GM19468 (cell line): ENCODE measurements at regions not wholly inside any gene's neighbourhood (a gene's known extent, or its start where the extent isn't known, plus 50 kb on each side); places are given as distances from the start of the nearest gene placed in this dataset.
A peak's percentile ranks its signal among the peaks of the same experiment; 100 is the strongest.
"Not testable (repeated sequence)": the region's sequence is repeated elsewhere in the genome, so short reads cannot be mapped to it uniquely, and the experiment has no call there.

Experiments
- ATAC-seq: cut with Tn5 transposase; IDR thresholded peaks from one replicate; pipeline ENCODE4 v1.9.1; 2021; ENCODE audit warnings: mild to moderate bottlenecking, moderate library complexity, moderate number of reproducible peaks; ENCODE audit not compliant: unreplicated experiment; ENCODE audit errors: extremely low read depth

DNA sequence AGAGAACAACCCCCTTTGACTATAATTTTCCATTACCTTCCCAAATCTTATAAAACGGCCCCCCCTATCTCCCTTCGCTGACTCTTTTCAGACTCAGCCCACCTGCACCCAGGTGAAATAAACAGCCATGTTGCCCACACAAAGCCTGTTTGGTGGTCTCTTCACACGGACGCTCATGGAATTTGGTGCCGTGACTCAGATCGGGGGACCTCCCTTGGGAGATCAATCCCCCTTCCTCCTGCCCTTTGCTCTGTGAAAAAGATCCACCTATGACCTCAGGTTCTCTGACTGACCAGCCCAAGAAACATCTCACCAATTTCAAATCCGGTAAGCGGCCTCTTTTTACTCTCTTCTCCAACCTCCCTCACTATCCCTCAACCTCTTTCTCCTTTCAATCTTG, 146.8 kb upstream of the TRIB2 start:
- ATAC-seq = not testable (repeated sequence)

DNA sequence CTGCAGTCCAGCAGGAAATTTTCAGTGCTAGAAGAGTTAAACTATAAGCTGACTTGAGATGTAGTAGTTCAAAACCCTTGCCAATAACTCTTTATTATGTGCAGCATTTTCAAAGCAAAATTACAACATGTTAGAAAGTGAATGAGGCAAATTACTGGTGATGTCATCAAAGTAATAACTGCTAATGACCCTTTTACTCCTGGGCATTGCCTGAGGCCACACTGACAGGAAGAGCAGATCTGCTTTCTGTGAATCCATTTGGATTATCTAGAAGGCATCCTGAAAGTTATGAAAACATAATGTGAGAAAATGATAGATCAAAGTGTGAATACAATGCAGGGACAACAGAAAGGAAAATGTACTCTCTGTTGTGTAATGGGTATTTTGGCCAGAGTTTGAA, 139.6 kb upstream of the TRIB2 start:
- no peak for ATAC-seq

- no peak for ATAC-seq
These were observed 139.0 kb upstream of the TRIB2 start for GRCh38 chr2:12577567-12578253.

DNA sequence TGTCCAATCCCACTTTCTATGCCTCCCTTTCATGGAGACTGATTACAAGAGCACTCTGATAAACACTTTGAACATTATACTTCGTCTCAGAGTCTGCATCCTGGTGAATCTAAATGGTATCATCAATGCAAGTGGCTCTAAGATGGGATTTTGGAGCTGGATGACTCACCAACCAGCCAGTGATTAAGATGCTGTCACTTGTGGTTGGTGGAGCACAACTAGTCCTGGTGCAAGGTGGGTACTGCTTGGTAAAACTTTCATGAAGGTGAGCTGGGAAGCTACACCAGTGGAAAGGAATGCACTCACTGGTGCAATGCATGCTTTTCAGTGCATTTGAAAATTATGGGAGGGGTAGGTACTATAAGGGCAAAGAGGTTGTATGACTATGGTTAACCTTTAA, 137.7 kb upstream of the TRIB2 start:
- no peak for ATAC-seq

DNA sequence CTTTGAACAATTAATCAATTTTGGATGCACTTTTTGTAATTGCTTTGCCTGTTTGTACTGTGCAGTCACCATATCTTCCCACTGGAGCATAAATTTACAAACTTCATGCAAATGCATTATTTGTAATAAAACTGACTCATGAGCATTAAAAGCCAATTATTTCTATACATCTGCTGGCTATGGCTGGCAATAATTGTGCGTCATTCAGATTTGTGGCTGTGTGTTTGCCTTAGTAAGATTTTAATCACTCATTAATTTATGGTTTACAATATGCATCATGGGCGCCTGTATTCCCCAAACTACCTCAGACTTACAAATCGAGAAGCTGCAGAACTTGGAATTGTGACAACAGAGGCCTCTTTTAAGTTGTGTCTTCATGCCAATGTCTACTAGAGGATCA, 132.4 kb upstream of the TRIB2 start:
- no peak for ATAC-seq

- ATAC-seq = no peak
These were observed 131.0 kb upstream of the TRIB2 start for GRCh38 chr2:12585784-12586183.

GRCh38 chr2:12587228-12587627, 129.5 kb upstream of the TRIB2 start:
- no peak for ATAC-seq

- ATAC-seq = peak; percentile 89
These were observed 128.8 kb upstream of the TRIB2 start for GRCh38 chr2:12587729-12588522.

DNA sequence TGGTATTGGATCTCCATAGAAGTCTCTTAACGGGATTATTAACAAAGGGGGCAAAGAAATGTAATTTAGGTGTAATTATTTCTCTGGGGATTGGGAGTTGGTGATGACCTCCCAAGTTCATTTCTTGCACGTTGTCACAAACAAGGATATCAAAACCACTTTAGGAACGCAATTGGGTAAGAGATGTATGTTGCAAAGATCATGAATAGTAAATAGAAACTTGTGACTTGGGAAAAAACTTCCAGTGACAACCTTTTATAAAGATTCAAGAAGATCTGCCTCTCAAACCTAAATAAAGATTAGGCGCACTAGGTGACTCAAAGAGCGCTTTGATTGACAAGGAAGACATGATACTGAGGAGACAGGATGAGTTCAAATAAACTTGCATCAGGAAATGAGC, 127.8 kb upstream of the TRIB2 start:
- ATAC-seq = no peak

GRCh38 chr2:12589802-12590320, 126.9 kb upstream of the TRIB2 start:
- ATAC-seq = no peak

DNA sequence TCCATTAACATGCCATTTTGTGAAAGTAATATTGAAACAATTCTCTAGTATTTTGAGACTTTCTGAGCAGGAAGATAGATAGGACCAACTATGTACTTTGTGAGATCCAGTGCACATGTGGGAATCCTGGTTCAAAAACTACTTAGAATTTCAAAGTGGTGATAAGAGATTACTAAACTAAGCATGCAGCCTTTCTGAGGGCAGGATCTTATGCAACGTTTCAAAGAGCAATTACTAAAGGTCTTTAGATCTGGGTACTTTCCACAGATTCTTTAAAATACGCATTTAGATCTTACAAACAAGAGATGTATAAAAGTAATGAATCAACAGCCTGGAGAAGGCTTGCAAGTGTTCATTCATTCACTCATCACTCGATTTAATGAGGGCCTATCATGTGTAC, 124.4 kb upstream of the TRIB2 start:
- no peak for ATAC-seq

DNA sequence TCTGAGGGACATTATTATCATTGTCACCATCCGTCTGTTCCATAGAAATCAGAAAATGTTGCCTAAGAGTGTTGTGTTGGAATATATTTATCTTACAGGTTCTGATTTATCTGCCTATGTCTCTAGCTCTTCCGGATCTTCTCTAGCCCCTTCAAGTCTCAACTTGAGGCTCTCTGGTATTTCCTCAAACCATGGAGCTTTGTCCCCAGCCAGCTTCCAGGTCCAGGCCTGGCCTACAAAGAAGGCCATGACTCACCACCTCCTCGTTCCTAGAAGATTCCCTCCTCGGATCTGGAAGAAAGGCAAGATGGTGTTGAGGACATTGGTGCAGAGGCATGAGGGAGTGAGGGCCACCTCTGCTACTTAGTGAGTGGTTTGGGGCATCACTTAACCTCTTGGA, 122.1 kb upstream of the TRIB2 start:
- no peak for ATAC-seq

GRCh38 chr2:12596771-12597170, 120.0 kb upstream of the TRIB2 start:
- ATAC-seq = no peak

DNA sequence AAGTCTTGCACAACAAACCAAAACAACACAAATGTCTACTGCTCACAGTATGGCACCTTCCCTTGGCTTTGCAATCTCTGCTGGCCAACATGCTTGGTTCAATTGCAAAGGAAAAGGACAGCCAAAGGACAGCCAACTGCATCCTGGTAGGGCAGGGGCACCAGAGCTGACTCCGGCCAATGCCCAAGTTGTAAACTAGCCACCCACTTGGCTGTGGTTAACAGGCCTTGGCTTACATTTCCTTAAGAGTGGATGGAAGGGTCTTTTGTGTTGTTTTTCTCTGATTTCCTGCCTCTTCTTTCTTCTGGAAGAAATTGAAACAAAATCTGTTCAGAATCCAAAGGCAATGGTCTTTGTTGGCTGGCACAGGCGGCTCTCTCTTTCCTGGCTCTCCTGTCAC, 119.1 kb upstream of the TRIB2 start:
- ATAC-seq = no peak

GRCh38 chr2:12602661-12603060, 114.1 kb upstream of the TRIB2 start:
- no peak for ATAC-seq

DNA sequence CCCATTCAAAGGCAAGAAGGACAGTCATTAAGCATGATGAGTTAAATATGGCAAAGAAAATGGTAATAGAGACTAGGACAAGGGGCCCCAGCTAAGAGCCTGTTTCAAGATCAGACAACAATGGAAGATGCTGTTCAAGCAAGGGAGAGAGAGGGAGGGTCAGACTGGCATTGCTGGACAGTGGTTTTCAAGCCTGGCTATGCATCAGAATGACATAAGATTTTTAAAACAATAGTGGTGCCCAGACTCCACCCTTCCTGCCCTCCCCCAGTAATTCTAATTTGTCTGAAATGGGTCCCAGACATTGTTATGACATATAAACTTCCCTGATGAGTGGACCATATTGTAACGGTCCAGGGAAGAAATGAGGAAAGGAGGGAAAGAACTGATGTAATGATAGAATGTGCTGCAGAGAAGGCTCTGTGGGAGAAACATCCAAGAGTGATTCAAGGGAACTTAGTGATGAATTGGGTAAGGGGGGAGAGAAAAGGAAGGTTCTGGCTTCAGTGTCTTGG, 112.9 kb upstream of the TRIB2 start:
- no peak for ATAC-seq

DNA sequence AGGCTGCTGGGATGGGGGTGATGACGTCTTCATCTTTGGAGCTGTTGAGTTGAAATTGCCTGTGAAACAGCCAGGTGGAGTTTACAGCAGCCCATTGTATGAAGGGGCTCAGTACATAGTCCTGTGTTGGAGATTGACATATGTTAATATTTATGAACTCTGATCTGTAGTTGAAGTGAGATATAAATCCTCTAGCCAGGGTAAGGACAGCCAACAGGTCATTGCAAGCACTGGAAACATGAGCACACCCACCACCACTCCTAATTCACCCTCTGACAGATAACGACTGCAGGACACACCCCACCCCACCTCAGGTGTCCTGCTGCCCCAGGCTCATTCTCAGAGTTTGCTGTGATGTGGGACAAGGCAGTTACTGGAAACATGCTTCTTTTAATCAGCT, 112.4 kb upstream of the TRIB2 start:
- no peak for ATAC-seq

DNA sequence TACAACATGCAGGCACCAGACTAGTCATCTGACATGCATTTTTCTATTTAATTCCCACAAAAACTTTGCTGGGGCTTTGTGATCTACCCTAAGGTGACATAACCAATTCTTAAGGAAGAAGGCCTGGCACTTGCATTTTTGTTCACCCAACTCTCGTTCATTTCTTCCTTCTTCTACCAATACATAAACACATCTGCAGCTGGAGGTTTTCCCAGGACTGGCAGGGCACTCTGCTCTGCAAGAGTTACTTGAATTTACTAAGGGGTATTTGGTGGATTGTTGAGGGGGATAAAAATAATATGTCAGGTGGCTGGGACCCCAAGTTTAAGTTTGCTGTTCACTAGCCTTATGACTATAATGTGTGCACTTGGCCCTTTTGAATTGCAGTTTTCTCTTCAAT, 111.4 kb upstream of the TRIB2 start:
- ATAC-seq = no peak

- ATAC-seq = no peak
These were observed 110.8 kb upstream of the TRIB2 start for GRCh38 chr2:12605936-12606335.

GRCh38 chr2:12606472-12607000, 110.2 kb upstream of the TRIB2 start:
- ATAC-seq = no peak

DNA sequence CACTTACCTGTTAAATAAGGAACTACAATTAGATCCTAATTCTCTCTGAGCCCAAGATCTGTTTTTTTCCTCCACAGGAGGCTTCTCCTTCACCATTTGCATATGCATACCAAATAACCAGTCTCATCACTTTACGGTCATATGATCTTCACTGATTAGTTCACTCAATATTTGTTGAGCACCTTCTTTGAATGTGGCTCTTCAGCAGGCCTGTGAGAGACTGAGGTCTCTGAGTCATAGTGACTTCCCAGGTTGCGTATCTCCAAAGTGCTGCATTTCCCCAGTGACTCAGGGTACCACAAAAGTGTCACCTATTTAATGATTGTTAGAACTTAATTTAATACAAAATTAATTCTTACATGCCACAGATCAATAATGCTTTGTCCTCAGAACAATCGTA, 108.8 kb upstream of the TRIB2 start:
- ATAC-seq = no peak
